Neutrophil (primary cell): ENCODE measurements at regions not wholly inside any gene's neighbourhood (a gene's known extent, or its start where the extent isn't known, plus 50 kb on each side); places are given as distances from the start of the nearest gene placed in this dataset.

ENCODE experiments used
- H3K27ac ChIP-seq: fragments of 200-600 bp; sonication (generic); 2 replicates; pipeline ENCODE4 v1.5.1; 2016; ENCODE audit warnings: mild to moderate bottlenecking, moderate library complexity
- H3K27me3 ChIP-seq: fragments of 200-600 bp; sonication (generic); 2 replicates; pipeline ENCODE4 v1.6.0; 2016; ENCODE audit warnings: mild to moderate bottlenecking
- H3K36me3 ChIP-seq: fragments of 200-600 bp; sonication (generic); 2 replicates; pipeline ENCODE4 v1.5.1; 2017
- H3K4me1 ChIP-seq, 2 experiments: fragments of 200-600 bp in 1 of 2; sonication (generic) in 1 of 2; 1 replicate in 1 of 2; 2 replicates in 1 of 2; pipeline versions ENCODE4 v1.5.1 to v1.6.1; 2013 to 2016; ENCODE audit warnings: low read depth in 1 of 2, low read length in 1 of 2, mild to moderate bottlenecking in 1 of 2, moderate library complexity in 1 of 2; ENCODE audit not compliant: control insufficient read depth in 1 of 2, insufficient read depth in 1 of 2
- H3K4me3 ChIP-seq, 2 experiments: fragments of 200-600 bp in 1 of 2; sonication (generic) in 1 of 2; 1 replicate in 1 of 2; 2 replicates in 1 of 2; pipeline ENCODE4 v1.5.1; 2013 to 2016; ENCODE audit warnings: low read depth in 1 of 2, low read length in 1 of 2, mild to moderate bottlenecking in 1 of 2, moderate library complexity in 1 of 2
- H3K9me3 ChIP-seq: fragments of 200-600 bp; sonication (generic); 2 replicates; pipeline ENCODE4 v1.5.1; 2016
- CTCF ChIP-seq: fragments of 200-600 bp; sonication (generic); IDR thresholded peaks from 2 replicates; pipeline ENCODE4 v1.5.1; 2016; ENCODE audit warnings: antibody characterized with exemption

- no peak overlapping the region for H3K27ac ChIP-seq
- no peak overlapping the region for H3K4me3 ChIP-seq
- no peak for TF ChIP-seq CTCF
- H3K27me3 ChIP-seq = no peaks in the 10 kb centered on the region
- H3K36me3 ChIP-seq = no peaks in the 10 kb centered on the region
- no peaks in the 10 kb centered on the region for H3K9me3 ChIP-seq
- no peaks in the 10 kb centered on the region for H3K4me1 ChIP-seq
These were observed 204.2 kb upstream of the CD180 start for GRCh38 chr5:67400752-67401151.

- no peak overlapping the region for H3K27ac ChIP-seq
- TF ChIP-seq CTCF = no peak
- H3K4me3 ChIP-seq = no peak overlapping the region
- H3K27me3 ChIP-seq = no peaks in the 10 kb centered on the region
- no peaks in the 10 kb centered on the region for H3K9me3 ChIP-seq
- no peaks in the 10 kb centered on the region for H3K36me3 ChIP-seq
- H3K4me1 ChIP-seq = no peaks in the 10 kb centered on the region
These were observed 199.3 kb upstream of the CD180 start for GRCh38 chr5:67395790-67396418.

- H3K27ac ChIP-seq = no peak overlapping the region
- TF ChIP-seq CTCF = no peak
- H3K4me1 ChIP-seq = no peaks in the 10 kb centered on the region
- no peak overlapping the region for H3K4me3 ChIP-seq
- H3K27me3 ChIP-seq = no peaks in the 10 kb centered on the region
- no peaks in the 10 kb centered on the region for H3K9me3 ChIP-seq
- H3K36me3 ChIP-seq = no peaks in the 10 kb centered on the region
These were observed 196.6 kb upstream of the CD180 start for GRCh38 chr5:67393211-67393610.

GRCh38 chr5:67390935-67391334 is 194.3 kb upstream of the CD180 start:
- no peak for TF ChIP-seq CTCF
- no peak overlapping the region for H3K27ac ChIP-seq
- no peaks in the 10 kb centered on the region for H3K27me3 ChIP-seq
- H3K4me1 ChIP-seq = no peaks in the 10 kb centered on the region
- no peaks in the 10 kb centered on the region for H3K9me3 ChIP-seq
- no peaks in the 10 kb centered on the region for H3K36me3 ChIP-seq
- H3K4me3 ChIP-seq = no peak overlapping the region

GRCh38 chr5:67383451-67383850 is 186.9 kb upstream of the CD180 start:
- no peaks in the 10 kb centered on the region for H3K36me3 ChIP-seq
- H3K4me3 ChIP-seq = no peak overlapping the region
- no peaks in the 10 kb centered on the region for H3K4me1 ChIP-seq
- no peak overlapping the region for H3K27ac ChIP-seq
- no peaks in the 10 kb centered on the region for H3K9me3 ChIP-seq
- TF ChIP-seq CTCF = no peak
- no peaks in the 10 kb centered on the region for H3K27me3 ChIP-seq
